Uterus (tissue), 2 donors: ENCODE measurements at regions not wholly inside any gene's neighbourhood (a gene's known extent, or its start where the extent isn't known, plus 50 kb on each side); places are given as distances from the start of the nearest gene placed in this dataset.

ENCODE experiments used
- CTCF ChIP-seq, 4 experiments: fragments of 200-600 bp in 2 of 4; fragments of 450-650 bp in 2 of 4; sonication (generic) in 2 of 4; IDR thresholded peaks; one replicate each; pipeline ENCODE4 v1.5.1; 2016 to 2019; ENCODE audit warnings: antibody characterized with exemption in 4 of 4, mild to moderate bottlenecking in 2 of 4, moderate library complexity in 1 of 4
- POLR2A ChIP-seq, 2 donors: fragments of 450-650 bp; IDR thresholded peaks; one replicate each; pipeline ENCODE4 v1.6.1; 2016; ENCODE audit warnings: antibody characterized with exemption in 2 of 2, mild to moderate bottlenecking in 1 of 2, moderate library complexity in 1 of 2

GRCh38 chr1:14160781-14161180, 437.7 kb upstream of the KAZN start:
- TF ChIP-seq CTCF (IDR thresholded peaks at IDR 0.05) (no peak), POLR2A (IDR thresholded peaks at IDR 0.05) (no peak)
